ENCODE measurements at regions not wholly inside any gene's neighbourhood (a gene's known extent, or its start where the extent isn't known, plus 50 kb on each side); places are given as distances from the start of the nearest gene placed in this dataset.
"Not testable (repeated sequence)": the region's sequence is repeated elsewhere in the genome, so short reads cannot be mapped to it uniquely, and the experiment has no call there.

DNA sequence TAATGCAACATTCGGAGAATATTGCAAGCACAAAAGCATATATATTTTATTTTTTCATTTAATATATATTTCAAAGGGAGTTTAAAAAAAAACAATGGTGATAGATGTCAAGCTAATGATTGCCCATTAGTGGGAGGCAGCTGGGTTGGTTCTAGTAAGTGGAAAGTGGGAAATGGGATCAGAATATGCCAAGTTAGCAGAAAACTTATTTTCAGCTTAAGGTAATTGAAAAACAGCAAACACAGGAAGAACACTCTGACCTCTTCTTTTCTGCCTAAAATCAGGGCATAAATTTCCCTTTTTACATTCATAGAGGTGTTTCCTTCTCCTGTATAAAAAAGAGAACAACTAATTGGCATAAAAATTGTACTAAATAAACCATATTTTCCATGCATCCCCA lies 535.3 kb upstream of the SYT4 start:
- DNase-seq (ENCODE audit: low spot score), result no peak

DNA sequence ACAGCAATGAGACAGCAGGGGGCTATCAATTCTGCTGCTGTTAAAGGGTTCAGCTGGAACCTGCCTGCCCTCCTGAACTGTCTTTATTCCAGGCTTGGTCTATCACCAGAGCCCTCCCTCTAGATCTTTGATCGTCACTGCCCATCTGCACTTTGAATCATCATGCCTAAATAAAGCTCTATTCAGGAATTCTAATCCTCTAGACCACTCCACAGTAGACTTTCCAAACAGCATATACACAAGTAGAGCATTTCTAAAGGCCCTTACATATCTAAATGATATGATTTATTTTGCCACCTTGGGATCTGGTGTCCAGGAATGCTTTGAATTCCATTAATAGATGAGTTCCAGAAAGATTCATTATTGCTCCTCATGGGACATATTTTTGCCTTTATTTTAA lies 542.1 kb upstream of the SYT4 start:
- DNase-seq (ENCODE audit: low spot score), result no peak

DNA sequence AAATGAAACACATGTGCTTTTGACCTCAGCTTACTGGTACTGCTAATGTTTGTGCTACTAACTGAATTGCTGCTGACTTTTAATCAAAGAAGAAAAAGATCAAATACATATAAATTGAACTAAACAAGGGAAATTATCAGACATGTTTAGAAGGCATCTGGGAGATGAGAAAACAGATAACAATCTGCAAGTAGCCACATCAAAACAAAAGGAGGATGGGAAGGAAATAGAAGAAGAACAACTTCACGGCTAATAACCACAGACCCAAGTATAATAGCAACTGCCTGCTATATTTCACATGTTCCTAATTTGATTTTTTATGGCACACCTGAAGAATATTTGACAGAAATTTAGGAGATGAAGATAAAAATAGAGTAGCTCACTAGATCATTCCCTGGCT lies 542.6 kb upstream of the SYT4 start:
- DNase-seq (ENCODE audit: low spot score), result no peak

DNA sequence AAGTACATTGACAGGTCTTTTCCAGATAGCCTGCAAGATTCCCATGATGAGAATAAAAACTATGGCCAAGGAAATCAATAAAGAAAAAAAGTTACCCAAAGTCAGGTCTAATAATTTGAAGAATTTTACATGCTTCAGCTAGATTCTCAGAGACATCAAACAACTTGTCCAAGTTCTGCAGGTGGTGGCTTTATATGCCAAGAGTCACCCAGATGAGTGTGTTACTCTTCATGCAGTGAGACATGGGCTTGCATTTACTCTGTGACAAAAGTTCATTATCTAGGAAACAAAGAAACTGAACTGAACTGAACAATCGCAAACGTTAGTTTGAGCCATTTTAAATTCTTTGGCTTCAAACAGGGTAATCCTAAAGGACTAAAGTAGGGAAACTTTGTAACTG lies 548.5 kb upstream of the SYT4 start:
- no peak for DNase-seq (ENCODE audit: low spot score)

DNA sequence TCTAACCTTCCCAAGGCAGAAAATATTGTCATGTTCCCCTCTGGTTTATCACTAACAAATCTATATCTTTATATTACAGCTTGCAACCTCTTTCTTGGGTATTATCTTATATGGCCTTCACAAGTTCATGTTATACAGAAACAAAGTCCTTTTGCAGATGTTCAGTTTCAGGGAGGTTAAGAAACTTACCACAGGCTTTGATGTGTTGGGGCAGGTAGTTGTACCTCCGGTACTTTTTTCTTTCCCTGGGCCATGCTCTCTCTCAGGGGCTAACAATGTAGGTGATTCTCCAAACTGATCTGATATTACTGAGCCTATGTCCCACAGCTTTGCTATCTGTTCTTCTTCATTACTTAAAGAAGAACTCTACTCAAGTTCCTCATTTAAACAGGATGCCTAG lies 548.9 kb upstream of the SYT4 start:
- DNase-seq (ENCODE audit: low spot score), result no peak

DNA sequence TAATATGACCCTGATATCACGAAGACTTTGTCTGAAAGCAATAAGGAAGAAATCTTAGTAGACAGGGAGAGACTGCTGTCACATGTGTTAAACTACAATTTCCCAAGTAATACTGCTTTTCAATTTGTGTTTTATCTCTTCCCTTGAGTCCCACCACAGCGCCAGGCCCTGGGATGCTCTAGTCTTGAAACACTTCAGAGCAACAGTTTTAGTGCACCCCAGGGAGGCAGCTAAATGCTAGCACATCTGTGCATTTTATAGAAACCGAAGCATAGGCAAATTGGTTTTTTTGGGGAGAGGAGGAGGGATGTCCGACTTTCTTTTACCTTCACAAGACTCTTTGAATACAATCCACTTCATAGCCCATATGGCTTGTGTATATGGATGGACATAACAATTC lies 550.0 kb upstream of the SYT4 start:
- DNase-seq (ENCODE audit: low spot score), result no peak

DNA sequence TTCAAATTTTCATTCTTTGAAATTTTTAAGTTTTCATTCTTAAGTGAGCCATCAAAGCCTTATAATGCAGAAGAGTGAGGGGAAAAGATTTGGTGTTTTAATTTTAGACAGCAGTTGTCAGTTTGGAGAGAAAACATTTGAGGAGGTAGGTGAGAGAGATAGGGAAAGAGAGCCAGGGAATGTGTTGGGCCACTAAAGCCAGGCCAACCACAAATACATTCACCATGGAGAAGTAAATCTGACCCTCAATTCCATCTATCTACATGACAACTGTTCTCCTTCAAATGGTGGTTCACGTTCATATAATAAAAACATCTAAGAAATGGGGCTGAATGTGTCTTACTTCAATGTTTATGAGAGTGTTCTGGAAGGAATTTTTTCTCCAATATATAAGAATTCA lies 553.0 kb upstream of the SYT4 start:
- DNase-seq (ENCODE audit: low spot score), result no peak

DNA sequence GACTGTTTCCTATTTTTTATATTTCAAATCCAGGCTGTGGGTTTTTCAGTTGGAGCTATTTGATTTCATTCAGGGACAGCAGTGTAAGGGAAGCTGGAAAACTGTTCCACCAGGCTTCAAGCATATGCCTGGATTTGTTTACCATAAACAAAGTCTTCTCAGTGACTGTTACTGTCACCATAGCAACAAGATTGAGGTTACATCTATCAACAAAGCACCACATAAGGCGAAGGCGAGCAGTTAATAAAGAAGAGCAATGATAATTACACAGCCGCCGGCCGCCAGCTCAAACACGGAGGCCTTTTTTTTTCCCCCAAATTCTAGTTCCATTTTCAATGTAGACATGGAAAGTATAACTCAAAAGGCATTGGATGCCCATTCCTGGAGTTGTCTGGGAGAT lies 553.7 kb upstream of the SYT4 start:
- DNase-seq (ENCODE audit: low spot score), result no peak

DNA sequence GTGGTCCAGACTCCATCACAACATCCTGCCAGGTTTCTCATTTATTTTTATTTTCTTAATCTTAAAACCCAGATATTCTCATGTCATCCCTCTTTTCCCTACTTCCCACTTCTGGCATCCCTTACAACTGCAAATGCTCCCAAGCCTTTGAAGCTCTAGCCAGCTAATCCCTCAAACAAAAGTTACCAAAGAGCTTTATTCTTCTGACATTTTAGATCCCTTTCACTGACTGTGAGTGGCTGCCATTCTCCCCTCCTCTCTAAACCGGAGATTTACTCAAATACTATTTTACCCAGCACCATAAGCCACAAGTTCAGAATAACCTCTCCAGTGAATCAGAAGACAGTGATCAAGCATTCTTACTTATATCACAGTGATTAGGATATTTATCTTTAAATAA lies 569.0 kb upstream of the SYT4 start:
- DNase-seq (ENCODE audit: low spot score), result no peak

DNA sequence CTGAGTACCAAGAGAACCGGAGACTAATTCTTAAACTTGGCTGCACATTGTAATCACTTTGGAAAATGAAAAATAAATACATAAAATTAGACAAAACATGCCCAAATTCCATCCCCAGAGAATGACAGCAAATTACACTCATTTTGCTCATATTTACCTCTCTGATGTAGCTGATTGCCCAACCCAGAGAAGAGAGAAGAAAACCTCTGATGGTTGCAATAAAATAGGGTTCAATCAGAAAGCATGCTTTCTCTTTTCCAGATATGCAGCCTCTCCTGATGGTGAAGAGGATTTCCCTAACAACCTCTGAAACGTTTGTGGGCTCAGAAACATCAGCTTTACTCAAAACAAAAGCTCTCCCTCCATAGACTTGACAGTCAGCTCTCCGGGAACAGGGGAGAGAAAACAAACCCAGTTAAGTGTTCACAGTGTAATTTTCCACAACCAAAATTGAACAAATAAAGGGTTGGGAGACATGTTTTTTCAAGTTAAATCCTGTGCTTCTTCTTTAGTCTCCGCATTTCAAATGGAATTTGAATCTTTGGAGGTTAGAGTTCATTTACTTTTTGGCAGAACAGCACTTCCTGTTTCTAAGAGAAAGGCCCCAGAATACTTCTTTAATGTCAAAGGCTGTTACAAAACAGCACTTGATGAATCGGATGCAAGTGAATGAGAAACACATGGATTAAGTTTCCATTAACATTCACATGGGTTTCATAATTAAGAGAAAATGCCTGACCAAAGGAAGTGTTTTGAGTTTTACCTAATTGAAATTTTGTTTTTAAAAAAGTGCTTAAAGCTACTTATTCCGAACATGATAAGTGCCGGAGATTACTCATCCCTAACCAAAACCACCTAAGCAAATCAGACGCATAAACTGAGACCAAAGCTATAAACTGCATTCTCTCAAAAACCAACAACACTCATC lies 570.1 kb upstream of the SYT4 start:
- DNase-seq (ENCODE audit: low spot score), result no peak

DNA sequence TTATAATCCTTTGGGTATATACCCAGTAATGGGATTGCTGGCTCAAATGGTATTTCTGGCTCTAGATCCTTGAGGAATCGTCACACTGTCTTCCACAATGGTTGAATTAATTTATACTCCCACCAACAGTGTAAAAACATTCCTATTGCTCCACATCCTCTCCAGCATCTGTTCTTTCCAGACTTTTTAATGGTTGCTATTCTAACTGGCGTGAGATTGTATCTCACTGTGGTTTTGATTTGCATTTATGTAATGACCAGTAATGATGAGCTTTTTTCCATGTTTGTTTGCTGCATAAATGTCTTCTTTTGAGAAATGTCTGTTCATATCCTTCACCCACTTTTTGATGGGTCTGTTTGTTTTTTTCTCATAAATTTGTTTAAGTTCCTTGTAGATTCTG lies 572.5 kb upstream of the SYT4 start:
- DNase-seq (ENCODE audit: low spot score), result not testable (repeated sequence)

DNA sequence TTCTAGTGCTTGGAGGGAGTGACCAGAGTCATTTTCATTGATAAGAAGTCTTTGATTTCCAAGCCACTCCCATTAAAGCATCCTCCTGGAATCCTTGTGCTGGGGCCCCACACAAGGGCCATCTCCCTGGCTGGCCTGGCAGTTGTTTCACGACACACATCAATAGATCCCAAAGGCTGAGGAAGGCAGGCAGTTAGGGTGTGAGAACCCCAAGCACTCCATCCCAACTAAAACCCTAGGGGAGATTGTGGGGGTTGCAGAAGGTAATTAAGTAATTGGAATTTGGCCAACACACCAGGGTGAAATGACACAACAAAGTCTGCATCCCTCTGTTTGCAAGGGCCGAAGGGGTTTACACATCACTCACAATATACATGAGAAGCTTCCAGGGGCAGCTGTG lies 578.1 kb upstream of the SYT4 start:
- no peak for DNase-seq (ENCODE audit: low spot score)

DNA sequence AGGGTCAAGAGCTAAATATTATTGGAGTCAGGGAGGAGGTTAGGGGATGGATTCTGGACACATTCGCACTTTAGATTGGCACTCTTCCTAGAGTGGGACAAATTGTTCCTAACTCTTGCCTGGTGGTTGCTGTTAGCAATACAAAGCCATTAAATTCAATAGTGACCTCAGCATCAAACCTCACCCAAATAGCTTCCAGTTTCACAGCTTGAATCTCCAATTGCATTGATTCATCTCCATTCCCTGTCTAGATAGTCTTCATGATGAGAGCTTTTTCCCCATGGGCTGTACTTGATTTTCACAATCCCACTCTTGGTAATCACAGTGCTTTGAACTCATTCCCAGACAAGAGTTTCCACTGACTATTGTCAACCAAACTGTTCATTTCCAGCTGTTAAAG lies 585.9 kb upstream of the SYT4 start:
- DNase-seq (ENCODE audit: low spot score), result peak; percentile 4

DNA sequence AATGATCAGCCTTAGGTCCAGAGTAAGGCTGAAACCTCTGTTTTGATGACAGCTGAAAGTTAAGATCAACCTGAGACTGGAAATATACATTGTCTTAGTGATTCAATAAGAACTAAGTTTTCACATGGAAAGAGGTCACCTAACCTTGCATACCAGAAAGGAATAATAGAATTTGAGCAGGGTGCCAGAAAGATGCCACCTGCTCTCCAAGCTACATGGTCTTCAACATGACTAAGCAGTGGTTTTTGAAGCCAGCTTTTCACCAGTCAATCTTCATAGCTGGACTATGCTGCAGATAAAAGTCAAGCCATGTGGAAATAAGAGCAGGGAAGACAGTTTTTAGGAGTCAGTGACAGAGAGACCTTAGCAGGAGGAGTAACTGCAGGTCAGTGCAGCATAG lies 589.4 kb upstream of the SYT4 start:
- DNase-seq (ENCODE audit: low spot score), result no peak

DNA sequence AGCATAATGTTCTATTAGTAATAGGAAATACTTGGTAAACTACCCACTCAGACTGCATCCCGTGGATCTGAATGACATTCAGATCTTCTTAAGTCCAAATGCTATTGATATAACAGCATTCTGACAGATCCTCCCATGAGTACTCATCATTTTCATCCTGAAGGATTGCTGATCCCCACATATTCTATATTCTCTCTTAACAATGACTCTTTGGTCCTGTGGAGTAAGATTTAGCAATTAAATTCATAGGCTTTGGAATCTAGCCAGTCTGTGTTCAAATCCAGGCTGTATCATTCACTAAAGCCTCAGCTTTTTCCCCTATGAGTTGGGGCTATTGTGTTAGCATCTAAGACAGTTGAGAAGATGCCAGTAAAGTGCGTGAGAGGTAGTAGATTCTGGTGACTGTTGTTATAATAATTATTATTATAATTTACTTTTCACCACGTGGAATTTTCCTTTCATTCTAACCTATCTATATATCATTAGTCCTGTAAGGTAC lies 591.3 kb upstream of the SYT4 start:
- DNase-seq (ENCODE audit: low spot score), result no peak

DNA sequence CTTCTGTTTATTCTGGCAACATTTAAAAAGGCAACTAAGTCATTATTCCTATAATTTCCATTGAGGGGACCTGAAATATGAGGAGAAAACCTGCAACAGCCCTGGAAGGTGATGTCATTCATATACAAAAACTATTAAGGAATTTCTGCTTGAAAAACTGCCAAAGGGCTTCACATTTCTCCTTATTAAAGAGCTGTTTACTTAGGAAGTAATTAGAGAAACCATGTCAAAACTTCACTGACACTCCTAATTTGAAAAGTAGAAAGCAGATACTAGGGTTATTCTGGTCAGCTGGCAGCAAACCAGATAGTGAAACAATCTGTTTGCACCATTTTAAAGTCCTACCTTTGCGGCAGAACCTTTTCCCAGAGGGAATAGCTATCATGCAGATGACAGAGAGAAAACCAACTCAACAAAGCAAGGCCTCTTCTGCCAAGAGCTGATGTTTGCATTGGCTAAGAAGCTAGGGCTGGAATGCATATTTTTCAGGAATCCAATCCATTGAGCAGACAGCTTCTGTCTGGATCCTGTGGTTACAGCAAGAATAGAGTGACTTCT lies 592.2 kb upstream of the SYT4 start:
- no peak for DNase-seq (ENCODE audit: low spot score)

DNA sequence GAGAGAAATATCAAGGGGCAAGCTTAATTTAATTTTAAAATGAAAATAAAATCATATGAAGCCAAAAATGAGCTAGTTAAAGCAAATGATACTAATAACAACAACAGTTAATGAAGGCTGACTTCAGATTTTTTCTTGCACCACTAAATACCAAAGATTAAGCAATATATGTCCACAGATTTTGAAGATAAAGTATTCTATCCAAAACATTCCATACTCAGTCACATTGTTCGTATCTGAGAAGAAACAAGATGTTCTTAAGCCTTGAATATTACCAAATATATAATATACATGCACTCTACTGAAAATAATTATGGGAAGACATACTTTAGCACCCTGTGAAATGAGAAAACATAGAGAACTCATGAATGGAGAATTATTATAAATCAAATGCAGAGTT lies 593.3 kb upstream of the SYT4 start:
- no peak for DNase-seq (ENCODE audit: low spot score)

DNA sequence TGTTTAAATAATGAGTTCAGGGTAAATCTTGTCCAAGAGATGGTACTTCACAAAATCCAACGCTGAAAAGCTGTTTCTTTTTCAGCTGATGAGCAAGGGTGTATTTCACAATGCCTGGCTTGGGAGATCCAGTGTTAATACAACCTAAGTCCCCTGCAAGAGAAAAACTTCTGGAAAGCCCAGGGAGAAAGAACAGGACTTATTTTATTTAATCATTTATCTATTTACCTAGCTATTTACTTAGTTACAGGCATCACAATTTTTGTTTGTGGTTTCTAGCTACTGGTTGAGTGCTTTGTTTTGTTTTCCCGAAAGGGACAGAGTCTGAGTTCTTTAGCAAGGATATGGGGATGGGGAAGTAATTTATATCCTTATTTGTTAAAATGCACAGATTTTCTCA lies 598.2 kb upstream of the SYT4 start:
- DNase-seq (ENCODE audit: low spot score), result no peak

DNA sequence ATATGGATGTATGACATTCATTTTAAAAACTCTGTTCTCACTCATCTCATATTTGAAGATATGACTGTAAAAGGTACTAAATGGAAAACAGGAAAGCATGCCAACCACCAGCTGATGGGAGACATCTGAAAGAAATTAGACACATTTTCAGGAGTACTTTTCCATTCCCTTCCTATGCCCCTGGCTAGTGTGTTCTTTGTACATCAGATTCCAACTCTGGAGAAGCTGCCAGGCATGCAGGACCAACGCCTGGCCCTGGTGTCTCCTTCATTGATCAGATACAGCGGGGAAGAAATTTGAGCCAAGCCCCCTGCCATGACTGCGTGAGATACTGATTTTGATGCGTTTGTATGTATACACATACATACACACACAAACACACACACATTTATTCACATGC lies 599.0 kb upstream of the SYT4 start:
- no peak for DNase-seq (ENCODE audit: low spot score)

DNA sequence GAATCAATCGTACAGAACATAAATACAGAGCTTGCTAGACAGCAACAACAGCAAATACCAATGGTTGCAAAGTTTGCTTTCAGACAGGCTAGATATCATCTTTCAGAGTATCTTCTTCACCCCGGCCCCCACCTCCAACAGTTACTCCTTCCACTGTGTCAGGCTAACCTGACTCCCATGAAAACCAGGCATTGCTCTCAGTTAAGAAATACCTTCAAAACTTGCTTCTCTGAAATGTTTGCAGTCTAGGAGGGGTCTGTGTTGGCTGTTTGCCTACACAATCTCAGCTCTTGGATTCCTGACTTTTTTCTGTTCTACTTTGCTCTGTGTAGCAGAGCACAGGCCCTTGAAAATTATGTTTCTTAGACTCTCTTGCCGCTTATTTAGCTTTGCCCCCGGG lies 599.5 kb upstream of the SYT4 start:
- DNase-seq (ENCODE audit: low spot score), result no peak

DNA sequence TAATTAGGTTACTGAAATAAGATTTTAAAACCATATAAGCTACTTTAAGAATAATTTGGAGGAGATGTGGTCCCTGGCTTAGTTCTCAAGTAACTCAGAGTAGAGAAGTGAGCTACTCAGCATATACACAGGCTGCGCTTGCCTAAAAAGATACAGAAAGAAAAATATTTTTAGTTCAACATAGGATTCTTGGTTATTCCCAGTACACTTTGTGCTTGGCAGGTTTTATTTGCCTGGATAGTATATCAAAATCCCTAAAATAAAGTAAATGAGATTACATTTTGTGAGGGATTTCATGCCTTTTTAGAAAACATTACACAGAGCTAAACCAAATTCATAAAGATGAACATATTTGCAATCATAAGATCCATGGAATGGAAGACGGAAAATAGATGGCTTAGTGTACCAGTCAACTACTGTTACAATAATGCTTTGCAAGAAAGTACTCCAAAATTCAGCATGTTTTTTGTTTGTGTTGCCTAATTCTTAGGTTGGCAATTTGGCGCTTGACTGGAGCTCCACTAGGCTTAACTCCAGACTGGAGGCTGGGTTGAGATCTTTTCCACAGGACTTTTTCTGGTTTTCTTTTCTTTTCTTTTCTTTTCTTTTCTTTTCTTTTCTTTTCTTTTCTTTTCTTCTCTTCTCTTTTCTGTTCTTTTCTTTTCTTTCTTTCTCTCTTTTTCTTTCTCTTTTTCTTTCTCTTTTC lies 600.5 kb upstream of the SYT4 start:
- DNase-seq (ENCODE audit: low spot score), result no peak

DNA sequence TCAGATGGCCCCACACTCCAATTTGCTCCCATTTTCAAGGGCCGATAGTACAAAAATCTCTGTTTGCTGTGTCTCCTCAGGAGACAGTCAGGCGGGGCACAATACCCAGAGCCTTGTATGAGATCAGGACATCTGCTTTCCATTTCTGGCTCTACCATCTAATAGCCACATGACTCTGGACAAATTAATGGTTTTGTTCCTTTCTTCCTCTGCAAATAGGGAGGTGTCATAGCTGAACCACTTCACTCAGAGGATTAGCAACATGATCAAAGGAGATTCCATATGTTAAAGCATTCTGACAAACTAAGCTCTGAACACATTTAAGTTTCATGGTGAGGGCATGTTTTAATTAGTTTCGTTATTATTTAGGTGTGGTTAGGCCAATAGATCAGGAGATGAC lies 602.1 kb upstream of the SYT4 start:
- DNase-seq (ENCODE audit: low spot score), result no peak

DNA sequence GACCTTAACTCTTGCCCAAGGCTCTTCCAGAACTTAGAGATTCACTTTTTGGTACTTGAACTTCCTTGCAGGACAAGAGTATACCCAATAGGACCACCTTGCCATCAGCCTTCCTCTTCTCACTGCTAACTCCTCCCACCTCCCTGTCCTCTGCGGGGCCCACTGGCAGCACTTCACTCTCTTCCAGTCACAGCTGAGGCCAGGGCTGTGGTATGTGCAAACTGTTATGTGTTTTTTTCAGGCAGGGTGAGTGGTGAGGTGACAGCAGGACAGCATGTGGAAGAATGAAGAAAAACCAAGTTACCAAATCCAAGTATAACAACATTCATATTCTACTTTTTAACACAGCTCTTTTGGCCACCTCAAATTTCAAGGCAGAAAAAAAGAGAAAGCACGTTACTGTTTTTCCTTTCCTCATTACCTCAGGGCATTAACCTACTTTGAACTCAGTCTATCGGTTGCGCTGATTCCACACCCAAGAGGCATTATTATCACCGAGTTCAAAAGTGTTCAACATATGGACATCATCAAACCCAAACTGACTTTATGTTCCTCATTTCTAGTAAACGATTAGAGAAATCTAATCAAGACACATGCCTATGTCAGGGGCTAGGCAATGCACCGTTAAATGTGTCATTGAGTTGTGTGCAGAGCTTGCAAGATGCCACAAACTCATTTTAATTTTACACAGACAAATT lies 605.2 kb upstream of the SYT4 start:
- DNase-seq (ENCODE audit: low spot score), result no peak

Measured in pons (tissue), 1 donor.